ENCODE measurements at regions not wholly inside any gene's neighbourhood (a gene's known extent, or its start where the extent isn't known, plus 50 kb on each side); places are given as distances from the start of the nearest gene placed in this dataset.

- no peak overlapping the region for H3K4me3 ChIP-seq (ENCODE audit: low read length)
- H4K20me1 ChIP-seq (ENCODE audit: insufficient read depth) = no peaks in the 10 kb centered on the region
- no peak overlapping the region for H3K4me2 ChIP-seq (ENCODE audit: low read length)
Observed at GRCh38 chr6:220312-220711, 72.0 kb upstream of the DUSP22 start.

GRCh38 chr6:220721-221475 is 71.4 kb upstream of the DUSP22 start:
- Histone ChIP-seq H3K4me3 (ENCODE audit: low read length) (no peak overlapping the region), H3K36me3 (ENCODE audit: insufficient read depth, low read length) (no peaks in the 10 kb centered on the region), H2AFZ (ENCODE audit: low read depth, low read length) (no peak overlapping the region), H3K9me2 (ENCODE audit: insufficient read depth, low read length) (no peaks in the 10 kb centered on the region), H3K79me2 (replicated peaks; ENCODE audit: insufficient read depth, low read length) (no peaks in the 10 kb centered on the region), H3K27me3 (ENCODE audit: insufficient read depth, low read depth, low read length) (no peaks in the 10 kb centered on the region), H4K20me1 (ENCODE audit: insufficient read depth) (no peaks in the 10 kb centered on the region), H3K9me3 (ENCODE audit: low read length) (no peaks in the 10 kb centered on the region), H3F3A (ENCODE audit: insufficient read depth, low read length, poor library complexity, severe bottlenecking) (no peaks in the 10 kb centered on the region), H3K9ac (ENCODE audit: low read length) (no peak overlapping the region), H3K27ac (ENCODE audit: low read length) (no peak overlapping the region), H3K4me2 (ENCODE audit: low read length) (no peak overlapping the region)
- TF ChIP-seq EZH2 (IDR thresholded peaks at IDR 0.05; ENCODE audit: borderline replicate concordance, insufficient read depth, low read length, poor library complexity, severe bottlenecking) (no peak), RAD21 (conservative IDR thresholded peaks at IDR 0.05) (no peak), CTCF (IDR thresholded peaks at IDR 0.05; ENCODE audit: poor library complexity, severe bottlenecking) (no peak), POLR2AphosphoS5 (IDR thresholded peaks at IDR 0.05) (no peak), REST (IDR thresholded peaks at IDR 0.05; ENCODE audit: borderline replicate concordance) (no peak), SMC3 (conservative IDR thresholded peaks at IDR 0.05; ENCODE audit: poor library complexity) (no peak)

More at GRCh38 chr6:220312-220711, 72.0 kb upstream of the DUSP22 start:
- Histone ChIP-seq H3K36me3 (ENCODE audit: insufficient read depth, low read length) (no peaks in the 10 kb centered on the region), H3K9ac (ENCODE audit: low read length) (no peak overlapping the region), H3K27me3 (ENCODE audit: insufficient read depth, low read depth, low read length) (no peaks in the 10 kb centered on the region), H3K9me2 (ENCODE audit: insufficient read depth, low read length) (no peaks in the 10 kb centered on the region), H3F3A (ENCODE audit: insufficient read depth, low read length, poor library complexity, severe bottlenecking) (no peaks in the 10 kb centered on the region), H3K9me3 (ENCODE audit: low read length) (no peaks in the 10 kb centered on the region), H3K79me2 (replicated peaks; ENCODE audit: insufficient read depth, low read length) (no peaks in the 10 kb centered on the region), H3K27ac (ENCODE audit: low read length) (no peak overlapping the region), H2AFZ (ENCODE audit: low read depth, low read length) (no peak overlapping the region)
- TF ChIP-seq EZH2 (IDR thresholded peaks at IDR 0.05; ENCODE audit: borderline replicate concordance, insufficient read depth, low read length, poor library complexity, severe bottlenecking) (no peak), SMC3 (conservative IDR thresholded peaks at IDR 0.05; ENCODE audit: poor library complexity) (no peak), TAF1 (IDR thresholded peaks at IDR 0.05; ENCODE audit: low read depth) (no peak), REST (IDR thresholded peaks at IDR 0.05; ENCODE audit: borderline replicate concordance) (no peak), RAD21 (conservative IDR thresholded peaks at IDR 0.05) (no peak), CTCF (IDR thresholded peaks at IDR 0.05; ENCODE audit: poor library complexity, severe bottlenecking) (no peak), EP300 (conservative IDR thresholded peaks at IDR 0.05; ENCODE audit: poor library complexity, severe bottlenecking) (no peak)

Measured in neural cell (in vitro differentiated cells).